Dermis blood vessel endothelial cell (primary cell): ENCODE measurements at regions not wholly inside any gene's neighbourhood (a gene's known extent, or its start where the extent isn't known, plus 50 kb on each side); places are given as distances from the start of the nearest gene placed in this dataset.

Experiments used
- DNase-seq: peaks from one replicate; pipeline ENCODE4 v3.0.0; 2010

GRCh38 chr12:93180566-93180965, 197.2 kb upstream of the NUDT4 start:
- no peak for DNase-seq

GRCh38 chr12:93181409-93181965, 196.2 kb upstream of the NUDT4 start:
- peak; percentile 17 for DNase-seq

GRCh38 chr12:93183940-93184671, 193.6 kb upstream of the NUDT4 start:
- no peak for DNase-seq

- DNase-seq = no peak
These were observed 192.9 kb upstream of the NUDT4 start for GRCh38 chr12:93184672-93185368.

GRCh38 chr12:93185369-93185741, 192.4 kb upstream of the NUDT4 start:
- DNase-seq = no peak

- DNase-seq = no peak
These were observed 191.6 kb upstream of the NUDT4 start for GRCh38 chr12:93186131-93186530.

GRCh38 chr12:93186621-93187020, 191.1 kb upstream of the NUDT4 start:
- no peak for DNase-seq

DNA sequence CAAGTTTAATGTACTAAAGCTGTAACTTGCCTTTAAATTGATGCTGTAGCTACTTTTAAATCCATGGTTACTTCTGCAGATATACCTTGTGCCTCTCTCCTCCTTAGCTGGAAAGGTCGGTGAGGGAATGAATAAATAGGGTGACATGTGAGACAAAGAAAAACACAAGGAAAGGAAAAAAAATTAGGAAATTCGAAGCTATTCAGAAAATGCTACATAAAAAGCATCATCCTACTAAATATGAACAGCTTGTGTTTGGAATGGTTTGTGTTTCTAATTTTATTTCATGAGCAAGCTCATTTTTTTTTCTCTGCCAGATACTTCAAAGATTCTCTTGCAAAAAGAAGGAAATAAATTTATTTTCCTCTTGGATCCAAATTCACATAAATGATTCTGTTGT, 186.3 kb upstream of the NUDT4 start:
- no peak for DNase-seq

- peak; percentile 28 for DNase-seq
These were observed 185.8 kb upstream of the NUDT4 start for GRCh38 chr12:93191956-93192355.

DNA sequence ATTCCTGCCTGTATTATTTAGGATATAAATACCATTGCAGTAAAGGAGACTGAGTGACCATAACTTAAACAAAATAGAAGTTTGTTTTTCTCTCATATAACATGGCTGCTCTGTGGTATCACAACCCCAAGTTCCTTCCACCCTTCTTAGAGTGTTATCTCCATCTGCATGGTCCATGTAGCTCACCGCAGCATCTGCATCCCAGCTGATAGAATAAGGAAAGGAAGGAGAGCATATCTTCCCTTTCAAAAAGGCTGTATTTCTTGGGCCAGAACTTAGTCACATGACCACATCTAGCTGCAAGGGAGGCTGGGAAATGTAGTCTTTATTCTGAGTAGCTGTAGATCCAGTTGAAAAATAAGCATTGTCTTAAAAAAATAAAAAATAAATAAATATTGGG, 184.8 kb upstream of the NUDT4 start:
- DNase-seq = peak; percentile 10

DNA sequence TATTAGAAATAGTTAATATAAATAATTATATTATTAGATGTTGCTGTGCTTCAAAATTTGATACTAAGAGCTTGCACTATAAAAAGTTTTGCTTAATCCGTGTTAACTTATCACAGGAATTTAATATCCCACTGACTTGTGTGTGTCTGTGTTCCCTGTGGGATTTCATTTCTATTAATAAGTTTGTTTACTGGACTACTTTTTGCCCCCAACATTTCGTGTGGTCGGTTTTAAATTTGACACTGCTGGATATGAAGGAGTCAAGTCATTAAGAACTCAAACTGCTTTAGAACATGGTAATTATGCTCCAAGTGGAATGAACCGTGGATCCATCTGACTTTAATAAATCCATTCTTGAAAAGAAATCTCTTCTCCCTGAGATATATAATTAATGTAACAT, 182.2 kb upstream of the NUDT4 start:
- no peak for DNase-seq

GRCh38 chr12:93197067-93197593, 180.6 kb upstream of the NUDT4 start:
- no peak for DNase-seq

DNA sequence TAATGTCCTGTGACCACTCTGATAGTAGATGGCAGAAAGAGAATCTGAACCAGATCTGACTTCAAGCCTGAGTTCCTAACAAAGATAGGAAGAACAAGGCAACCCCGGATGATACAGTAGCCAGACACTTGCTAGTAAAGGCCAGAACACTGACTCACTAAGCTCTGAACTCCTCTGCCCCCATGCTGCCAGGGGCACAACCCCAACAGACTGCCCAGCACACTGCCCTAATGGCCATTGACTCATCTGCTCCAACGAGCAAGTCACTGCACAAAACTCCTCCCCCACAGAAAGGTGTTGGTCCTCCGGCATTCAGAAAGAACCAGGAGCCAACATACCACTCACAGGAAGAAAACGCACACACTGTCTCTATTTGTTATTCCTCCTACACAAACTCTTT, 179.6 kb upstream of the NUDT4 start:
- DNase-seq = peak; percentile 61

- DNase-seq = no peak
These were observed 177.9 kb upstream of the NUDT4 start for GRCh38 chr12:93199831-93200236.

- DNase-seq = no peak
These were observed 177.3 kb upstream of the NUDT4 start for GRCh38 chr12:93200291-93200917.

DNA sequence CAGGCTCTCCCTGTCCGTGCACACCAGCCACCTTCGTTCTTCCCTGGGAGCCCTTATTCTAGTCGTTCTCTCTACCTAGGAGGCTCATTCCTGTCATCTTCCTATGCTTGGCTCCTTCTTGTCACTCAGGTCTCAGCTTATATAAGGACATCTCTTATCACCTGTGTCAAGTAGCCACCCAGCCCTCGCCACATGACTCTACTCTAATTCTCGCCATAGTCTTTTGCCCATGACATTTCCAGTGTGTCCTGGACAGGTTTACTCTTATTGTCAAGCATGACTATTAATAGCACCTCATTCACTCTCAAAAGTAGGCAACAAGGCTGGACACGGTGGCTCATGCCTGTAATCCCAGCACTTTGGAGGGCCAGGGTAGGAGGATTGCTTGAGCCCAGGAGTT, 175.7 kb upstream of the NUDT4 start:
- no peak for DNase-seq

DNA sequence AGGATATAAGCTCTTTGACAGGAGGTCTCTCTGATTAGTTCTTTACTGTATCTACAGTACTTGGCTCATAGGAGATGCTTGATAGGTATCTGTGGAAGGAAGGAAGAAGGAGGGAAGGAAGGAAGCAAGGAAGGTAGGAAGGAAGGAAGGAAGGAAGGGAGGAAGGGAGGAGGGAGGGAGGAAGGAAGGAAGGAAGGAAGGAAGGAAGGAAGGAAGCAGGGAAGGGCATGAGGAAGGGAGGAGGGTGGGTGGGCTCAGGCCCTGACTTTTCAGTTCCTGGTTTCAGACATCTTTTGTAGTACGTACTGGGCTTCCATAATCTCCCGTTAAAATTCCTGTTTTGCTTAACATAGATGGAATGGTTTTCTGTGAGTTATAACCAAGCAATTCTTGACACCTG, 175.0 kb upstream of the NUDT4 start:
- DNase-seq = no peak

DNA sequence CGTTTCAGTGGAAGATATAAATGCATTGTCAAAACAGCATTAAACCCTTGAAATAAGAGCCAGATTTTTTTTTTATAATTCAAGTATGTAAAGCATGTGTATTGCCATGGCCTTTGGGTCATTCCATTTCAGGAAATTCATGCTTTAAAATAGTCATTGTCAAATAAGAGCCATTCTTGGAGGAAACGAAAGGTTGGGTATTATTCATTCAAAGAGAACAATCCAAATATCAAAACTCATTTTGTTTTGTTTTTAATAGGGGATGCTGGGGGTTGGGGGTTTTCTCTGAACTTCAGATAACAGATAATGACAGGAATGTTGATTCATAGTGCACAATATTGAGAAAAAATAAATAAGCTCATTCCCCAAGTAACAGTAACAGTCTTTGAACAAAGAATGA, 174.4 kb upstream of the NUDT4 start:
- DNase-seq = peak; percentile 71

GRCh38 chr12:93204896-93205295, 172.8 kb upstream of the NUDT4 start:
- DNase-seq = no peak

GRCh38 chr12:93205361-93205760, 172.4 kb upstream of the NUDT4 start:
- no peak for DNase-seq

DNA sequence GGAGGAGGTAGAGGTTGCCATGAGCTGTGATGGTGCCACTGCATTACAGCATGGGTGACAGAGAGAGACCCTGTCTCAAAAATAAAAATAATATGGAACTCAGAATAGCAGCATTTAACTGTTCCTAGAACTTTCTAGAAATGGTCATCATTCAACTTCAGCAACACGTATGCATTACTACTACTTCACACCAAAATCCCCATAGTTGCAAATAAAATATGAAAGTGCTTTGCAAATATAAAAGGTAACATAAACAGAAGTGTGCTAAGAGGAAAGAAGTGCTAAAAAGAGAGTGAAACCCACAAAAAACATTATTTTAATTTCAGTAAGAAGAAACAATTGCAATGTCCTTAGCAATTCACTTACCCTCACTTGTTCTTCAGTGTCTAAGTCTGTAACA, 169.7 kb upstream of the NUDT4 start:
- no peak for DNase-seq

DNA sequence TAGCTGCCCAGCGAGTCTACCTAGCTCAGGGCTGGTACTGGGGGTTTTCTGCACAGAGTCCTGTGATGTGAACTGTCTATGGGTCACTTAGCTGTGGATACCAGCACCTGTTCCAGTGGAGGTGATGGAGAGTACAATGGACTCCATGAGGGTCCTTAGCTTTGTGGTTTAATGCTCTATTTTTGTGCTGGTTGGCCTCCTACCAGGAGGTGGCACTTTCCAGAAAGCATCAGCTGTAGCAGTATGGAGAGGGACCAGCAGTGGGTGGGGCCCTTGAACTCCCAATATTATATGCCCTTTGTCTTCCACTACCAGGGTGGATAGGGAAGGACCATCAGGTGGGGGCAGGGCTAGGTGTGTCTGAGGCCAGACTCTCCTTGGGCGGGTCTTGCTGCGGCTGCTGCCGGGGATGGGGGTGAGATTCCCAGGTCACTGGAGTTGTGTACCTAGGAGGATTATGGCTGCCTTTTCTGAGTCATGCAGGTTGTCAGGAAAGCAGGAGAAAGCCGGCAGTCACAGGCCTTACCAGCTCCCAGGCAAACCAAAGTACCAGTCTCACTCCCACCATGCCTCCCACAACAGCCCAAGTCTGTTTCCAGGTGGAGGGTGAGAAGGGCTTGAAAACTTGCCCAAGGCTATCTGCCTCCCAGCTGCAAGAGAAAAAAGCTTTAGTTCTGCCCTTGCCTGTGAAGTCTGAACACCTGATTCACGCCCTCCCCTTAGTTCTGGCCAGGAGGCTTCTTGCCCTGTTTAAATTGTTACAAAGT, 163.0 kb upstream of the NUDT4 start:
- no peak for DNase-seq

DNA sequence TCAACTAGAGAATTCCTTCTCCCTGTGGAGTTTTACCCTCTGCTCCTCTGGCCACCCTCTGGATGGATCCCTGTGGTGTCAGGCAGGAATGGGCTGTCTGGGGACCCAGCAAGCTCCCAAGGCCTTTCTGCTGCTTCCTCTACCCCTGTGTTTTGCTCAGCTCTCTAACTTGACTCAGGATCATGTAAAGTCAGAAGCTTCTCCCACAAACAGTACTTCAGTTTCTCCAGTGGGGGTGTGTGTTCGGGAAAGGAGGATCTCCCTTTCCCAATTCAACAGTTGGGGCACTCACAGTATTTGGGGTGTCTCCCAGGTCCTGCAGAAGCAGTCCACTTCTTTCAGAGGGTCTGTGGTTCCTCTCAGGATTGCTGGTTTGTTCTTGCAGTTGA, 162.4 kb upstream of the NUDT4 start:
- no peak for DNase-seq
